Activated CD4-positive, alpha-beta T cell treated with anti-CD3 and anti-CD28 coated beads for 4 hours (primary cell): ENCODE measurements at regions not wholly inside any gene's neighbourhood (a gene's known extent, or its start where the extent isn't known, plus 50 kb on each side); places are given as distances from the start of the nearest gene placed in this dataset.

Experiments
- DNase-seq, 2 donors: peaks; one replicate each; pipeline ENCODE4 v3.0.0-alpha.2; 2020

GRCh38 chr3:111314181-111314873 lies 227.7 kb upstream of the CD96 start:
- no peak for DNase-seq

GRCh38 chr3:111314898-111315297 lies 227.1 kb upstream of the CD96 start:
- DNase-seq = no peak

- DNase-seq = no peak
Measured at GRCh38 chr3:111315930-111316587, 225.9 kb upstream of the CD96 start.

DNA sequence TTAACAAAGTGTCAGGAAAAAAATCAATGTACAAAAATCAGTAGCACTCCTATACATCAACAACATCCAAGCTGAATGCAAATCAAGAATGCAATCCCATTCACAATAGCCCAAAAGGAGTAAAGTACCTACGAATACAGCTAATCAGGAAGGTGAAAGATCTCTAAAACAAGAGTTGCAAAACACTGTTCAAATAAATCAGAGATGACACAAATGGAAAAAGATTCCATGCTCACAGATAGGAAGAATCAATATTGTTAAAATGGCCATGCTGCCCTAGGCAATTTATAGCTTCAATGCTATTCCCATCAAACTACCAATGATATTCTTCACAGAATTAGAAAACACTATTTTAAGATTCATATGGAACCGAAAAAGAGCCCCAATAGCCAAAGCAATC lies 223.7 kb upstream of the CD96 start:
- no peak for DNase-seq

- no peak for DNase-seq
Measured at GRCh38 chr3:111319598-111319997, 222.4 kb upstream of the CD96 start.

DNA sequence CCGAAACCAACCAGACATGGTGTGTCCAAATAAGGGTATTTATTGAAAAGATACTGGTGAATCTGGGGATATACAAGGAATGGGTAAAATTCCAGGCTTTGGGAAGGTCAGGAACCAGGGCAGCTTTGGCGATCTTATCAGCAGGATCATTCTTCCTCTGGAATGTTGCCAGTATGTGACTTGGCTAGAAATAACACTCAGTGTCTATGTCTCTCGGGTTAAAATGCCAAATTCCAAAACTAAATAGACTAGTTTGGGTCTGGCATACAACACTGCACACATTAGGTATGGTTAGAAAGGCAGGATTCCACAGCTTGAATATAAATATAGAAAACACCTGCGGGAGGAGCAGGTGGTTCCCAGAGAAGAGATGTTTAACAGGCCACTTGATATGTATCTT lies 220.2 kb upstream of the CD96 start:
- no peak for DNase-seq

DNA sequence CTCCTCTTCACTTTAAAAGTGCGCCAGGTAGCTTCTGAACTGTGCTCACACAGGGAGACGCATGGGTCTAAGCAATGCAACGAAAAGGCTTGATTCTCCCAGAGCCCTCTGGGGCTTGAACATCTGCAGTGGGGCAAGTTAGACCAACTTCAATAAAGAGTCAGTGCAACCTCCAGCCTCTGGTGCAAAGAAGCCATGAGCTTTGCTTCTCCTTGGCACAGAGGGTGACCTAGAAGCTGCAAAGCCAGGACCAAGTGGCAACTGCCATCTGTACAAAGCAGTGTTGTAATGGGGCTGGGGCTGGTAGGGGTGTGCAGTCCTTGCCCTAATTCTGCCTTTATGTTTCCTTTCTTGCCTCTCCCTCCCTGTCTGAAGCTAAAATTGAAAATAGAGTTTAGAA lies 219.0 kb upstream of the CD96 start:
- no peak for DNase-seq

GRCh38 chr3:111324151-111324550 lies 217.8 kb upstream of the CD96 start:
- DNase-seq = no peak

DNA sequence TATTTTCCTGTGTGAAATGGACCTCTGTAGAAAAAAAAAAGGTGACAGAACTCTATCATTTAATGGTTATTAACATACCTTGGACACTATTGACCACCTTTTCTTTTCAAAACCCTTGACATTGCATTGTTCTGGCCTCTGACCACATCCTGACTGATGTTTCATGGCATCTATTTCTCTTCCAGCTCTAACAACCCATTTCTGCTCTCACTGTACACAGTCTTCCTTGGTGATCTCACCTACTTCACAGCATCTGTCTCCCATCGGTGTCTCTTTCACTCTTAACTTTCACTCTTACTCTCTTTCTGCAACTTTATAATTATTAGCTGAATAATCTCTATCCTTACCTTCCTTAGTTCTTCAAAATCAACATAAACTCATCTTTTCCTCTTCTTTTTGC lies 217.4 kb upstream of the CD96 start:
- no peak for DNase-seq

- no peak for DNase-seq
Measured at GRCh38 chr3:111325160-111325718, 216.8 kb upstream of the CD96 start.

DNA sequence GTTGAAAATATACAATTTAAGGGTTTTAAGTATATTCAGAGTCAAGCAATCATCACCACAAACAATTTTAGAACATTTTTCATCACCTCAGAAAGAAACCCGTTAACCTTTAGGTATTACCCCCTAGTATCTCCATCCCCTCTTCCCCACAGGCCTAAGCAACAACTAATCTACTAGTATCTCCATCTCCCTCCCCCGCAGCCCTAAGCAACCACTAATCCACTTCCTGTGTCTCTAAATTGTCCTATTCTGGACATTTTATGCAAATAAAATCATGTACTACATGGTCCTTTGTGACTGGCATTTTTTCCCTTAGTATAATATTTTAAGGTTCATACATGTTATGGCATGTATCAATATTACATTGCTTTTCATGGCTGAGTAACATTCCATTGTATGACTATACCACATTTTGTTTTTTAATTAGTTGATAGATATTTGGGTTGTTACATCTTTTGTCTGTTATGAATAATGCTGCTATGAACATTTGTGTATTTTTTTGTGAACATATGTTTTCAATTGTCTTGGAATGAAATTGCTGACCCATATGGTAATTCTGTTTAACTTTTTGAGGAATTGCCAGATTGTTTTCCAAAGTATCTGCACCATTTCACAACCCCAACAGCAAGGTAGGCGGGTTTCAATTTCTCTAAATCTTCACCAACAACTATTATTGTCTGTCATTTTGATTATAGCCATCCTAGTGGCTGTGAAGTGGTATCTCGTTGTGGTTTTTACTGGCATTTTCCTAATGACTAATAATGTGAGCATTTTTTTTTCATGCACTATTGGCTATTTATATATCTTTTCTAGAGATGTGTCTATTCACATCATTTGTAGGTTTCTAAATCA lies 215.6 kb upstream of the CD96 start:
- no peak for DNase-seq

DNA sequence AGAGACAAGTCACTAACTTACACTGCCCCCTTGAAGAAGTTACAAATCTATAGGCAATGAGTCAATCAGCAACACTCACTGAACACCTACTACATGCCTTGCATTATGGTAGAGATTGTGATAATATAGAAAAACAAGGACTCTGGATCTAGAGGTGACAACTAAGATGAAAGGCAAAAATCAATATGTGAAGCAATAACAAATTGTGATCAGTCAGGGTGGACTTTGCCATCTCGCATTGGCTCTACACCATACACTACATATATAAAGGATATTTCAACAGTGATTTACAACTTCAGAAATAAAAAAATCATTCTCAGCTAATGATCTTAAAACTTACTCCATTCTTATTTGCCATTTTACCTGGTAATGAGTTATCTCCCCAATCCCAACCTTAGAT lies 210.7 kb upstream of the CD96 start:
- no peak for DNase-seq

- DNase-seq = no peak
Measured at GRCh38 chr3:111331912-111332311, 210.1 kb upstream of the CD96 start.

GRCh38 chr3:111332488-111333080 lies 209.4 kb upstream of the CD96 start:
- DNase-seq = no peak

- DNase-seq = no peak
Measured at GRCh38 chr3:111333642-111334041, 208.4 kb upstream of the CD96 start.

- DNase-seq = no peak
Measured at GRCh38 chr3:111335512-111336303, 206.3 kb upstream of the CD96 start.

DNA sequence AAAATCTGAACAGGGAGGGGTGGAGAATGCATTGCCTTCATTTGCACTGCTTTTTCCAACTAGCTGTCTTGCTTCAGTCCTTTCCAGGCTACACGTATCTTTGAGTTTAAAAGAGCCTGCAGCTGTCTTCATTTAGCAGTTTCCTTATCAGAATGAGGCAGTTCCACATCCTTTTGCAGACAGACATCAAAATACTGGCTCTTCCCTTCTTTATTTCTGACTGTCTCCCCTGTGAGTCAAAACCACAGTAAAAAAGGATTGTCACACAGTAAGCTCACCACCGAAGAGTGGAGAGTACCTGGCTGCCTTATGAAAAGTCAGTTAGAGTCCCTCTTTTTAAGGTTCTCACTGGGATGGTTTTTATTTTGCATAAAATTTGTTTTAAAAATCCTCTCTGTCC lies 205.5 kb upstream of the CD96 start:
- DNase-seq = no peak

DNA sequence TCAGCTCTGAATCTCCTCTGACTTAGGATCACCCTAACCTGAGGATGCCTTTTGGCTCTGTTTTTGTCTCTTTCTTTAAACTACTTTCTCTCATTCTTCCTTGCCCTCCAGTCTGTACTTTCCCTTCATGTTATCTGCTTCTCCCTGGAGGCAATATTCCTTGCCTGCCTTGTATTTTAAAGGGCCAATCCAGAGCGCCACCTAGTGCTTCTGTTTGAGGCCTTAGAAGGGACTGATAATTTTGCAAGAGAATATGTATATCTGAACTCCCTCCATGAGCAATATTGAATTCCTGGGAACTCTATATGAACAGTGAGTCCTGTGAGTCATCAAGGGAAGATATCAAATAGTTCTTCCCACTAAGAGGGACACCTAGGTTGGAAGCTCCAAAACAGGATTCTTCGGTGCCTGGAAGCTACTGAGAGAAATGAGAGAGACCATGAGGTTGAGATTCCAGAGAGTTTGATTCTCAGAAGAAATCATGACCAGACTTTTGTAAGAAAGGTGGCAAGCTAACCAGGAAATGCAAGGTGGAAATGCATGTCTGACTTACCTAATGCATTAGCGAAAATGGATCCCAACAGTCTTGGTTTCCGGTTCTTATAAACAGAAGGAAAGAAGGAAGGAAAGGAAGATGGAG lies 203.8 kb upstream of the CD96 start:
- DNase-seq = peak; percentile 22 to 52

DNA sequence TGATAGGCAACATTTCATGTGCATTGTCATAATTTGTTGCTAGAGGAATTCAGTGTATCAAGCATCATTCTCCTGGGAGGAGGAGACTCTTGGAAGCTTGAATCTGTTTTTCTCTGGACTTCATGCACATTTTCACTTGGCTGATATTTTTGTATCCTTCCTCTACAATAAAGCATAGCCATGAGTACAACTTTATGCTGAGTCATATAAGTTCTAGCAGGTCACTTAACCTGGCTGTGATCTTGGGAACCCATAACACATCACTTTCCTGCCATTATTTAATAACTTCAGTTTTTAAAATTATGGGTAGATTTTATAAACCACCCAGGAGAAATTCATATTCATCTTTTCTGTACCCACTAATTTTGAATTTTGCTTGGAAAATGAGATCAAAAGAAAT lies 203.0 kb upstream of the CD96 start:
- DNase-seq = no peak

DNA sequence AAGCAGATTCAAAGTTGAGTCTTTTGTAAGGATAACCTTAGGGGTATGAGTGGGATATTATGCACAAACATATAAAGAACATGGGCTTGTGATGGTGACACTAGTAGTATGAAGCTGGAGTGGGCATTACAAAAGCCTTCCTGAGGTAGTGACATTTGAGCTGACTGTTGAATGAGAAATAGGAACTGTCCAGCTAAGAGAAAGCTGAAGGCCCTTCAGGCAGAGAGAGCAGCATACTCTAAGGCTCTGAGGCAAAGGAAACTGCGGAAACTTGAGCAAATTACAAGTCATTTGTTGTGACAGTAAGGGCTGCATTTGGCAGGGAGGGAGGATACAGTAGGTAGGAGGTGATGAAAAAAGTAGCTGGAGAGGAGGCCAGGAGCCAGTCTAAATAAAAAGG lies 190.7 kb upstream of the CD96 start:
- no peak for DNase-seq

DNA sequence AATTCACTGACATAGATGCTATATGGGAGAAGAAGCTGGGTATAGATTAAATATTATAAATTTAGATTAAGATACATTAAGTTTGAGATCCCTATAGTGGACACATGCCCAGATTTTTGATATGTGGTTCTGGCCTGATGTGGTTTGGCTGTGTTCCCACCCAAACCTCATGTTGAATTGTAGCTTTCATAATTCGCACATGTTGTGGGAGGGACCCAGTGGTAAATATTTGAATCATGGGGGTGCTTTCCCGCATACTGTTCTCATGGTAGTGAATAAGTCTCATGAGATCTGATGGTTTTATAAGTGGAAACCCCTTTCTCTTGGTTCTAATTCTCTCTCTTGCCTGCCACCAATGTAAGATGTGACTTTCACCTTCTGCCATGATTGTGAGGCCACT lies 189.4 kb upstream of the CD96 start:
- DNase-seq = no peak
